GM12873 (cell line): ENCODE measurements at regions not wholly inside any gene's neighbourhood (a gene's known extent, or its start where the extent isn't known, plus 50 kb on each side); places are given as distances from the start of the nearest gene placed in this dataset.

ENCODE experiments used
- TF ChIP-seq, protein P1 (sequence below): IDR thresholded peaks from 2 replicates; pipeline ENCODE4 v1.5.1; 2012; ENCODE audit warnings: low read depth, mild to moderate bottlenecking, moderate library complexity, low read length, control low read depth; ENCODE audit not compliant: insufficient read depth; ENCODE audit errors: missing control alignments

DNA sequence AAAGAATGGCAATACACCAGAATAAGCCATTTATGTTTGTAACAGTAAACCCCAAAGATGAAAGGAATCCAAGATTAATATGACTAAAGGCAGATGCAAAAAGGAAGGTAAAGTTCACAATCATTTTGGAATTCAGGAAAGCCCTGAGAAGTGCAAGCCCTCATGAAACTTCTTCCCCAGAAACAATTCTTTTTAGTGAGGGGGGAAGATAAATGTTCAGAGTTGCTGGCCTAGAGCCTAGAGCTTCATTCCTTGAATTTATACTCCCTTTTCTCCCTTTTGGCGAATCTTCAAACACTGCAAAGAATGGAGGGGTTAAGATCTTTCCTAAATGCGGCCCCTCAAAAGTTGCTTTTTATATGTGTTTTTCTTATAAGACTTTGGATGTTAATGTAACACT lies 368.8 kb downstream of the MEIS1 start:
- TF ChIP-seq, protein P1, sequence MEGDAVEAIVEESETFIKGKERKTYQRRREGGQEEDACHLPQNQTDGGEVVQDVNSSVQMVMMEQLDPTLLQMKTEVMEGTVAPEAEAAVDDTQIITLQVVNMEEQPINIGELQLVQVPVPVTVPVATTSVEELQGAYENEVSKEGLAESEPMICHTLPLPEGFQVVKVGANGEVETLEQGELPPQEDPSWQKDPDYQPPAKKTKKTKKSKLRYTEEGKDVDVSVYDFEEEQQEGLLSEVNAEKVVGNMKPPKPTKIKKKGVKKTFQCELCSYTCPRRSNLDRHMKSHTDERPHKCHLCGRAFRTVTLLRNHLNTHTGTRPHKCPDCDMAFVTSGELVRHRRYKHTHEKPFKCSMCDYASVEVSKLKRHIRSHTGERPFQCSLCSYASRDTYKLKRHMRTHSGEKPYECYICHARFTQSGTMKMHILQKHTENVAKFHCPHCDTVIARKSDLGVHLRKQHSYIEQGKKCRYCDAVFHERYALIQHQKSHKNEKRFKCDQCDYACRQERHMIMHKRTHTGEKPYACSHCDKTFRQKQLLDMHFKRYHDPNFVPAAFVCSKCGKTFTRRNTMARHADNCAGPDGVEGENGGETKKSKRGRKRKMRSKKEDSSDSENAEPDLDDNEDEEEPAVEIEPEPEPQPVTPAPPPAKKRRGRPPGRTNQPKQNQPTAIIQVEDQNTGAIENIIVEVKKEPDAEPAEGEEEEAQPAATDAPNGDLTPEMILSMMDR: no peak

DNA sequence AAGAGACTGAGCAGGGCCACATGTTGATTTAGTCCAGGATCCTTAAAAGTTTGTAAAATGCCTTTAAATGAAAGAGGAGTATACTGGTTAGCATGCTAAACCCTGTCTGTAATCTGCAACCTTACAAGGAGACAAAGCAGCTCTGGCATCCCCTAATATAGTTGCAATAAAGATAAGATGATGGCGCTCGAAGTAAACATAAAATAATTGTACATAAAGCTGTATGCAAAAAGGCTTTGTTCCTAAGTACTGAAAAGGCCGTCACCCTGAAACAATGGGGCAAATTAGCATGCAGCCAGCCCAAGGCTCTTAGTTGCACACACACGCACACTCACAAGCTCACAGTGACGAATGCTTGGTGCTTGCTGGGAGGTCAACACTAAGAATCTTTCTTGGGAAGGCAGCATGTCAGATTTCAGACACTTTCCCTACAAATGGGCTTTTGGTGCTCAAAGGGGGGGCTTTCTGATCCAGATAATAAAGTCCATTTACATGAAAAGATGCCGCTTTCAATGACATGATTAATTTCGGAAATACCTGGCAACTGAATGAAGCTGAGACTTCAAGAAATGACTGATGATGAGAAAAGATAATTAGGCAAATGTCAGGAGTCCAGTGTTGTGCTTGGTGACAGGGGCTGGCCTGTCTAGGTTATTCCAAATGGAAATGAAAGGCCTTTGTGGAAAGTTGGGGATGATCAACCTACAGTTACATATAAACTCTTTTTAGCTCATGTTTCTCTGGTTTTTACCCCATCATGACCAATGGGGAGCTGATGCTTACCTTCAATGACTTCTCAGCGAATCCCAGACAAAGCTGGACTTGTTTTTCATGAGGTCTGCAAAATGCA lies 370.3 kb downstream of the MEIS1 start:
- TF ChIP-seq, protein P1: no peak

DNA sequence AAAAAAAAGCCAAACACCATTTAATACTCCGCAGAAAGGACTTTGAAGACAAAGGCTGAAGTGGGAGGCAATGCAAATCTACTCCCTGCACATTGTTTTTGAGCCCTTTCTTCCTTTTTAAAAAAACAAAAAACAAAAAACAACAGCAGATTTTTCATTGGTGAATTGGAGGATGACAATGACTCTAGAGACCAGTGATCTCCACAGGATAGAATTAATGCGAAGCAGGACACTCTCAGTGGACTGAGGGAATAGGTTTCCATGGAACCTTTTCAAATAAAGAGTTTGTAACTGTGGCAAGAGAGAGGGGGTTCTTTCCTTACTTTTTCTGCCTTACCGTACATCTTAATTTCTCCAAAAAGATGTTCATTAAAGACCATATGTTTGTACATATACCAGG lies 371.0 kb downstream of the MEIS1 start:
- TF ChIP-seq, protein P1: no peak

DNA sequence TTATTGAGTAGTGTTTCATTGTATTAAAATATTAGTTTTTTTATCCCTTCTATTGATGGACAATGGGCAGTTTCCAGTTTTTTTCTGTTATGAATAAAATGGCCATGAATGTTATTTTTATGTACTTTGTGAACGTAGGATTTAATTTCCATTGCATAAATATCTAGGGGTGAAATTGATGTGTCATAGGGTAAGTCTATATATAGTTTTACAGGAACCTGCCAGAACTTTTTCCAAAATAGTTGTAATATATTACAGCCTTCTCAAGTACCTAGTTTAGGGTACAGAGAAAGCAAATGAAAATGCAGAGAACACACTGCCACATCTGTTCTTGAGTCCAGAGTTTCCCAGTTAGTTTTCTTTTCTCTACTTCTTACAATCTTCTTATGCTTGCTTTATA lies 378.6 kb downstream of the MEIS1 start:
- TF ChIP-seq, protein P1: no peak

DNA sequence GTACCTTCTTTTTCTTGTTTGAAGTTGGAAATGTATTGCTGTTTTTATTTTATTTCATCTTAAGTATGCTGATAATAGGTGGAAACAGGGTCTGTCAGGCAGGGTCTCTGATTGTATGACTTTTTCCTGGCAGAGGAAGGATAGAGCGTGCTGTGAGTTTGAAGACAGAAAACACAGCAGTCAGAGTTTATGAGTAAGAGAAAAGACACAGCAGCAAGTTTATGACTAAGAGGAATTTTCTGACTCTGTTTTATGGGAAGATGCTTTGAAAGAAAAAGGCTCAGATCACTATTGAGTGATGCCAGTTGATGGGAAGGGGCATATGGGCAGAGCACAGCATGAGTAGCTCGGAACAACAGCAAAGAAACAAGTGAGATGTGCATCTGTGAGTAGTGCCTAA lies 379.1 kb downstream of the MEIS1 start:
- TF ChIP-seq, protein P1: no peak

DNA sequence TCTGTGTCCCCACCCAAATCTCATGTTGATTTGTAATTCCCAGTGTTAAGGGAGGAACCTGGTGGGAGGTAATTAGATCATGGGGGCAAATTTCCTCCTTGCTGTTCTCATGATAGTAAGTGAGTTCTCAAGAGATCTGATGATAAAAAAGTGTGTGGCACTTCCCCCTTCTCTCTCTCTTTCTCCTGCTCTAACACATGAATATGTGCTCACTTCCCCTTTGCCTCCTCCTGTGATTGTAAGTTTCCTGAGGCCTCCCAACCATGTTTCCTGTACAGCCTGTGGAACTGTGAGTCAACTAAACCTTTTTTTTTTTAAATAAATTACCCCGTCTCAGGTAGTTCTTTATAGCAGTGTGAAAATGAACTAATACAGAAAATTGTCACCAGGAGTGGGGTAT lies 380.0 kb downstream of the MEIS1 start:
- TF ChIP-seq, protein P1: no peak

DNA sequence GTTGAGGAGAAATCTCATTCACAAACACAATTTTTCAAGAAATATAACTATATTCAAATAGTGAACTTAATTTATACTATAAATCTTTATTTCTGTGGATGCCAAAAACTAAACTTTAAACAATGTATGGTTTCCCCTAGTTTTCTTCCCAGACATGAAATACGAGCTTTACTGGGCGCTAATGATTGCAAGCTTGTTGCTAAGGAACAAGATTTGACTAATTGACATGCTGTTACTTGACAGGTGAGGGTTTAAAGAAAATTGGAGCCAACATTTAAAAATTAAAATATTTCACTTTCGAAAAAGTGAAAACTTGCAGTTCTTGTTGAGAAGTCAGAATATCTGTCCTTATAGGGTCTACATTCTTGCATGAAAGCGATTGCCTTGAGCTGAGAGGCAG lies 381.0 kb downstream of the MEIS1 start:
- TF ChIP-seq, protein P1: no peak
